GM23338 (cell line): ENCODE measurements at regions not wholly inside any gene's neighbourhood (a gene's known extent, or its start where the extent isn't known, plus 50 kb on each side); places are given as distances from the start of the nearest gene placed in this dataset.

Source experiments
- ATAC-seq: fragments of 200-7000 bp; cut with Tn5 transposase; 3 replicates; pipeline ENCODE4 v1.9.1; 2020
- DNase-seq: peaks from one replicate; pipeline ENCODE4 v3.0.0-alpha.2; 2015; ENCODE audit warnings: low spot score
- H2AFZ ChIP-seq: fragments of 200-600 bp; sonication (generic); 2 replicates; pipeline ENCODE4 v1.8.0; 2016; ENCODE audit warnings: antibody characterized with exemption, mild to moderate bottlenecking, moderate library complexity
- H3F3A ChIP-seq: fragments of 200-600 bp; sonication (generic); replicated peaks from 2 replicates; pipeline ENCODE4 v1.8.0; 2017; ENCODE audit warnings: antibody characterized with exemption, mixed run types, low read depth
- H3K27ac ChIP-seq: fragments of 200-600 bp; sonication (generic); 2 replicates; pipeline ENCODE4 v1.6.1; 2016; ENCODE audit warnings: low read depth
- H3K27me3 ChIP-seq: fragments of 200-600 bp; sonication (generic); 2 replicates; pipeline ENCODE4 v1.8.0; 2016; ENCODE audit warnings: mild to moderate bottlenecking, mixed run types, moderate library complexity; ENCODE audit not compliant: insufficient read depth
- H3K36me3 ChIP-seq: fragments of 200-600 bp; sonication (generic); 2 replicates; pipeline ENCODE4 v1.8.0; 2016; ENCODE audit warnings: mild to moderate bottlenecking; ENCODE audit not compliant: insufficient read depth
- H3K4me1 ChIP-seq: fragments of 200-600 bp; sonication (generic); 2 replicates; pipeline ENCODE4 v1.8.0; 2016; ENCODE audit warnings: mild to moderate bottlenecking, moderate library complexity; ENCODE audit not compliant: insufficient read depth
- H3K4me2 ChIP-seq: fragments of 200-600 bp; sonication (generic); 2 replicates; pipeline ENCODE4 v1.7.1; 2017; ENCODE audit warnings: mixed run types
- H3K4me3 ChIP-seq: fragments of 200-600 bp; sonication (generic); 2 replicates; pipeline ENCODE4 v1.6.1; 2016; ENCODE audit warnings: mixed run types
- H3K79me2 ChIP-seq: fragments of 200-600 bp; sonication (generic); replicated peaks from 2 replicates; pipeline ENCODE4 v1.8.0; 2017; ENCODE audit warnings: mild to moderate bottlenecking; ENCODE audit not compliant: insufficient read depth
- H3K9me2 ChIP-seq: fragments of 200-600 bp; sonication (generic); 2 replicates; pipeline ENCODE4 v1.8.0; 2017; ENCODE audit not compliant: insufficient read depth
- H4K20me1 ChIP-seq: fragments of 200-600 bp; sonication (generic); replicated peaks from 2 replicates; pipeline ENCODE4 v1.8.0; 2017; ENCODE audit warnings: mild to moderate bottlenecking; ENCODE audit not compliant: insufficient read depth
- H3K27ac Mint-ChIP-seq: 2 replicates; pipeline ENCODE4 v1.8.0; 2020; ENCODE audit warnings: inconsistent platforms, mild to moderate bottlenecking, moderate library complexity, mixed read lengths
- H3K27me3 Mint-ChIP-seq: 3 replicates; pipeline ENCODE4 v1.8.0; 2022; ENCODE audit warnings: low read depth, mild to moderate bottlenecking, moderate library complexity, mixed read lengths, inconsistent platforms; ENCODE audit not compliant: insufficient read depth, poor library complexity
- H3K36me3 Mint-ChIP-seq: 3 replicates; pipeline ENCODE4 v1.8.0; 2021; ENCODE audit warnings: low read depth, mild to moderate bottlenecking, inconsistent platforms, moderate library complexity, mixed read lengths
- H3K4me1 Mint-ChIP-seq: 3 replicates; pipeline ENCODE4 v1.8.0; 2020; ENCODE audit warnings: mild to moderate bottlenecking, inconsistent platforms, mixed read lengths
- H3K4me3 Mint-ChIP-seq: 3 replicates; pipeline ENCODE4 v1.8.0; 2021; ENCODE audit warnings: moderate library complexity, mild to moderate bottlenecking, inconsistent platforms, mixed read lengths
- H3K9me3 Mint-ChIP-seq: 3 replicates; pipeline ENCODE4 v1.8.0; 2020; ENCODE audit warnings: moderate library complexity, mild to moderate bottlenecking, inconsistent platforms, mixed read lengths
- EZH2phosphoT487 ChIP-seq: fragments of 200-600 bp; sonication (generic); IDR thresholded peaks from one replicate; pipeline ENCODE4 v1.8.1; 2018; ENCODE audit warnings: antibody characterized with exemption; ENCODE audit not compliant: unreplicated experiment
- NANOG ChIP-seq: IDR thresholded peaks from 2 replicates; pipeline ENCODE4 v1.6.1; 2016; ENCODE audit warnings: antibody characterized with exemption, borderline replicate concordance
- STAT1 ChIP-seq: IDR thresholded peaks from one replicate; pipeline ENCODE4 v1.6.1; 2016; ENCODE audit warnings: antibody characterized with exemption; ENCODE audit not compliant: unreplicated experiment
- ZNF114 ChIP-seq: fragments of 250-450 bp; sonication (Bioruptor Pico); IDR thresholded peaks from 2 replicates; pipeline ENCODE4 v1.5.0; 2020; ENCODE audit warnings: mild to moderate bottlenecking, moderate library complexity
- ZNF331 ChIP-seq: fragments of 250-450 bp; sonication (Bioruptor Pico); IDR thresholded peaks from 2 replicates; pipeline ENCODE4 v1.5.0; 2020; ENCODE audit warnings: low read depth, mild to moderate bottlenecking, moderate library complexity
- TF ChIP-seq, protein P1 (sequence below): IDR thresholded peaks from one replicate; pipeline ENCODE4 v1.6.1; 2018; ENCODE audit warnings: antibody characterized with exemption; ENCODE audit not compliant: unreplicated experiment
- TF ChIP-seq, protein P2 (sequence below): IDR thresholded peaks from 2 replicates; pipeline ENCODE4 v1.6.1; 2016; ENCODE audit warnings: antibody characterized with exemption
- TF ChIP-seq, protein P3 (sequence below), 2 experiments: fragments of 200-600 bp in 1 of 2; sonication (generic) in 1 of 2; conservative IDR thresholded peaks; 2 replicates each; pipeline versions ENCODE4 v1.5.1 to v1.6.1; 2016 to 2017; ENCODE audit warnings: antibody characterized with exemption in 2 of 2, low read depth in 2 of 2, mild to moderate bottlenecking in 2 of 2, moderate library complexity in 1 of 2
- TF ChIP-seq, protein P4 (sequence below): fragments of 250-450 bp; sonication (Bioruptor Pico); IDR thresholded peaks from 2 replicates; pipeline ENCODE4 v1.5.0; 2020; ENCODE audit warnings: mild to moderate bottlenecking, moderate library complexity

DNA sequence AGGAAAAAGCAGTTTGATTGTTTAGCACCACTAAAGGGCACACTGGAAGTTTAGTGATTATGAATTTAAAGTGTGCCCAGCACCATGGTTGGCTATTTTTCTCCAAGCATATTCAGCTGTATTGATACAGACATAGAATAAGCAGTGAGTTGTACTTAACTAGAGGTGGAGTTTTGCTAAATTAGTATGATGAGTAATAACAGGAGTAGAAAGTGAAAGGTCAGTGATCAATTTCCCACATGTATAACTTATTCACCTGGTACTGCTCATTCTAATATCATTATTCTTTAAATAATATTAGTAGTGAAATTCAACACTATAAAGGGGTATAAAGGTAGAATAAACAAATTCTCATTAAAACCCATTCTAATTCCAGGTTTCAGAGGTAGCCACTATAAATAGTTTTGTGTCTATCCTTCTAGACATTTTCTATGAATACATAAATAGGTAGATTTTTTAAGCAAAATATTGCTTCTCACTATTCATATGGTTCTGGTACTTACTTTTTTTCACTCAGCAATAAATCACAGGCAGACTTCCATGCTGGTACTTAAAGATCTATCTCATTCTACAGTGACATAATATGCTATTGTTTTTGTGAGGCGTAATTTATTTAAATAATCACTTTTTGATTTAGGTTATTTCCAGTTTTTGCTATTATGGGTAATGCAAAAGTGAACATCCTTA lies 732.9 kb downstream of the VGLL3 start (continued):
- TF ChIP-seq, protein P1, sequence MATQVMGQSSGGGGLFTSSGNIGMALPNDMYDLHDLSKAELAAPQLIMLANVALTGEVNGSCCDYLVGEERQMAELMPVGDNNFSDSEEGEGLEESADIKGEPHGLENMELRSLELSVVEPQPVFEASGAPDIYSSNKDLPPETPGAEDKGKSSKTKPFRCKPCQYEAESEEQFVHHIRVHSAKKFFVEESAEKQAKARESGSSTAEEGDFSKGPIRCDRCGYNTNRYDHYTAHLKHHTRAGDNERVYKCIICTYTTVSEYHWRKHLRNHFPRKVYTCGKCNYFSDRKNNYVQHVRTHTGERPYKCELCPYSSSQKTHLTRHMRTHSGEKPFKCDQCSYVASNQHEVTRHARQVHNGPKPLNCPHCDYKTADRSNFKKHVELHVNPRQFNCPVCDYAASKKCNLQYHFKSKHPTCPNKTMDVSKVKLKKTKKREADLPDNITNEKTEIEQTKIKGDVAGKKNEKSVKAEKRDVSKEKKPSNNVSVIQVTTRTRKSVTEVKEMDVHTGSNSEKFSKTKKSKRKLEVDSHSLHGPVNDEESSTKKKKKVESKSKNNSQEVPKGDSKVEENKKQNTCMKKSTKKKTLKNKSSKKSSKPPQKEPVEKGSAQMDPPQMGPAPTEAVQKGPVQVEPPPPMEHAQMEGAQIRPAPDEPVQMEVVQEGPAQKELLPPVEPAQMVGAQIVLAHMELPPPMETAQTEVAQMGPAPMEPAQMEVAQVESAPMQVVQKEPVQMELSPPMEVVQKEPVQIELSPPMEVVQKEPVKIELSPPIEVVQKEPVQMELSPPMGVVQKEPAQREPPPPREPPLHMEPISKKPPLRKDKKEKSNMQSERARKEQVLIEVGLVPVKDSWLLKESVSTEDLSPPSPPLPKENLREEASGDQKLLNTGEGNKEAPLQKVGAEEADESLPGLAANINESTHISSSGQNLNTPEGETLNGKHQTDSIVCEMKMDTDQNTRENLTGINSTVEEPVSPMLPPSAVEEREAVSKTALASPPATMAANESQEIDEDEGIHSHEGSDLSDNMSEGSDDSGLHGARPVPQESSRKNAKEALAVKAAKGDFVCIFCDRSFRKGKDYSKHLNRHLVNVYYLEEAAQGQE = no peak
- TF ChIP-seq EZH2phosphoT487 (no peak), STAT1 (no peak), ZNF114 (no peak), NANOG (no peak), ZNF331 (CRISPR knock-in tag) (no peak)
- TF ChIP-seq, protein P2, sequence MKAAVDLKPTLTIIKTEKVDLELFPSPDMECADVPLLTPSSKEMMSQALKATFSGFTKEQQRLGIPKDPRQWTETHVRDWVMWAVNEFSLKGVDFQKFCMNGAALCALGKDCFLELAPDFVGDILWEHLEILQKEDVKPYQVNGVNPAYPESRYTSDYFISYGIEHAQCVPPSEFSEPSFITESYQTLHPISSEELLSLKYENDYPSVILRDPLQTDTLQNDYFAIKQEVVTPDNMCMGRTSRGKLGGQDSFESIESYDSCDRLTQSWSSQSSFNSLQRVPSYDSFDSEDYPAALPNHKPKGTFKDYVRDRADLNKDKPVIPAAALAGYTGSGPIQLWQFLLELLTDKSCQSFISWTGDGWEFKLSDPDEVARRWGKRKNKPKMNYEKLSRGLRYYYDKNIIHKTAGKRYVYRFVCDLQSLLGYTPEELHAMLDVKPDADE = no peak
- TF ChIP-seq, protein P3, sequence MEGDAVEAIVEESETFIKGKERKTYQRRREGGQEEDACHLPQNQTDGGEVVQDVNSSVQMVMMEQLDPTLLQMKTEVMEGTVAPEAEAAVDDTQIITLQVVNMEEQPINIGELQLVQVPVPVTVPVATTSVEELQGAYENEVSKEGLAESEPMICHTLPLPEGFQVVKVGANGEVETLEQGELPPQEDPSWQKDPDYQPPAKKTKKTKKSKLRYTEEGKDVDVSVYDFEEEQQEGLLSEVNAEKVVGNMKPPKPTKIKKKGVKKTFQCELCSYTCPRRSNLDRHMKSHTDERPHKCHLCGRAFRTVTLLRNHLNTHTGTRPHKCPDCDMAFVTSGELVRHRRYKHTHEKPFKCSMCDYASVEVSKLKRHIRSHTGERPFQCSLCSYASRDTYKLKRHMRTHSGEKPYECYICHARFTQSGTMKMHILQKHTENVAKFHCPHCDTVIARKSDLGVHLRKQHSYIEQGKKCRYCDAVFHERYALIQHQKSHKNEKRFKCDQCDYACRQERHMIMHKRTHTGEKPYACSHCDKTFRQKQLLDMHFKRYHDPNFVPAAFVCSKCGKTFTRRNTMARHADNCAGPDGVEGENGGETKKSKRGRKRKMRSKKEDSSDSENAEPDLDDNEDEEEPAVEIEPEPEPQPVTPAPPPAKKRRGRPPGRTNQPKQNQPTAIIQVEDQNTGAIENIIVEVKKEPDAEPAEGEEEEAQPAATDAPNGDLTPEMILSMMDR (conservative IDR thresholded peaks at IDR 0.05; ENCODE audit: low read depth in 2 of 2) = no peak

DNA sequence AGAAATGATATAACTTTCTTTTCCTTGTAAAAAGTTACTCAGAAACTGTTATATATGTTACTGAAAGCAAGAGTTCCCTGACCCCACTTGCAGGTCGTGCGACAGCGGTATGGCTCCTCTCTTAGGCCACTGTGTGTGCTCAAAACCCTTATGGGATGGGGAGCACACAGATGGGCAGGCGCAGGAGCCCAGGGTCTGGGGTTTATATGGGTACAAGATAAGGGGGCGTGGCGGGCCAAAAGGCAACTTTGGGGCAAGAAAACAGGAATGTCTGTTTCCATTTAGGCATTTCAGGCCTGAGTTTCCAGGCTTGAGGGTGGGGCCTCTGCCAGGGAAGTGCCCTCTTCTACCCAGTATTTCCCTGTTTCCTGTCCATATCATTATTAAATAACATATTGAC lies 736.5 kb downstream of the VGLL3 start:
- Histone ChIP-seq H3F3A (no peaks in the 10 kb centered on the region), H3K9me2 (peaks cover 5% of the 10 kb centered on the region; the same call in 1 of the 2 replicates), H3K36me3 (no peaks in the 10 kb centered on the region), H2AFZ (no peak overlapping the region), H3K27me3 (no peaks in the 10 kb centered on the region), H3K4me3 (no peak overlapping the region), H3K4me1 (no peaks in the 10 kb centered on the region), H3K79me2 (no peaks in the 10 kb centered on the region), H3K27ac (no peak overlapping the region), H4K20me1 (no peaks in the 10 kb centered on the region), H3K4me2 (no peak overlapping the region)
- Mint-ChIP-seq H3K9me3 (no peaks in the 10 kb centered on the region), H3K27me3 (no peaks in the 10 kb centered on the region), H3K36me3 (0 out of 3 replicates have a peak, but pooled peaks cover 2% of the 10 kb centered on the region), H3K4me3 (no peak overlapping the region), H3K27ac (no peak overlapping the region), H3K4me1 (peaks cover 5% of the 10 kb centered on the region; the same call in 2 of the 3 replicates)
- no peak for DNase-seq
- ATAC-seq = no peak
- TF ChIP-seq, protein P4, sequence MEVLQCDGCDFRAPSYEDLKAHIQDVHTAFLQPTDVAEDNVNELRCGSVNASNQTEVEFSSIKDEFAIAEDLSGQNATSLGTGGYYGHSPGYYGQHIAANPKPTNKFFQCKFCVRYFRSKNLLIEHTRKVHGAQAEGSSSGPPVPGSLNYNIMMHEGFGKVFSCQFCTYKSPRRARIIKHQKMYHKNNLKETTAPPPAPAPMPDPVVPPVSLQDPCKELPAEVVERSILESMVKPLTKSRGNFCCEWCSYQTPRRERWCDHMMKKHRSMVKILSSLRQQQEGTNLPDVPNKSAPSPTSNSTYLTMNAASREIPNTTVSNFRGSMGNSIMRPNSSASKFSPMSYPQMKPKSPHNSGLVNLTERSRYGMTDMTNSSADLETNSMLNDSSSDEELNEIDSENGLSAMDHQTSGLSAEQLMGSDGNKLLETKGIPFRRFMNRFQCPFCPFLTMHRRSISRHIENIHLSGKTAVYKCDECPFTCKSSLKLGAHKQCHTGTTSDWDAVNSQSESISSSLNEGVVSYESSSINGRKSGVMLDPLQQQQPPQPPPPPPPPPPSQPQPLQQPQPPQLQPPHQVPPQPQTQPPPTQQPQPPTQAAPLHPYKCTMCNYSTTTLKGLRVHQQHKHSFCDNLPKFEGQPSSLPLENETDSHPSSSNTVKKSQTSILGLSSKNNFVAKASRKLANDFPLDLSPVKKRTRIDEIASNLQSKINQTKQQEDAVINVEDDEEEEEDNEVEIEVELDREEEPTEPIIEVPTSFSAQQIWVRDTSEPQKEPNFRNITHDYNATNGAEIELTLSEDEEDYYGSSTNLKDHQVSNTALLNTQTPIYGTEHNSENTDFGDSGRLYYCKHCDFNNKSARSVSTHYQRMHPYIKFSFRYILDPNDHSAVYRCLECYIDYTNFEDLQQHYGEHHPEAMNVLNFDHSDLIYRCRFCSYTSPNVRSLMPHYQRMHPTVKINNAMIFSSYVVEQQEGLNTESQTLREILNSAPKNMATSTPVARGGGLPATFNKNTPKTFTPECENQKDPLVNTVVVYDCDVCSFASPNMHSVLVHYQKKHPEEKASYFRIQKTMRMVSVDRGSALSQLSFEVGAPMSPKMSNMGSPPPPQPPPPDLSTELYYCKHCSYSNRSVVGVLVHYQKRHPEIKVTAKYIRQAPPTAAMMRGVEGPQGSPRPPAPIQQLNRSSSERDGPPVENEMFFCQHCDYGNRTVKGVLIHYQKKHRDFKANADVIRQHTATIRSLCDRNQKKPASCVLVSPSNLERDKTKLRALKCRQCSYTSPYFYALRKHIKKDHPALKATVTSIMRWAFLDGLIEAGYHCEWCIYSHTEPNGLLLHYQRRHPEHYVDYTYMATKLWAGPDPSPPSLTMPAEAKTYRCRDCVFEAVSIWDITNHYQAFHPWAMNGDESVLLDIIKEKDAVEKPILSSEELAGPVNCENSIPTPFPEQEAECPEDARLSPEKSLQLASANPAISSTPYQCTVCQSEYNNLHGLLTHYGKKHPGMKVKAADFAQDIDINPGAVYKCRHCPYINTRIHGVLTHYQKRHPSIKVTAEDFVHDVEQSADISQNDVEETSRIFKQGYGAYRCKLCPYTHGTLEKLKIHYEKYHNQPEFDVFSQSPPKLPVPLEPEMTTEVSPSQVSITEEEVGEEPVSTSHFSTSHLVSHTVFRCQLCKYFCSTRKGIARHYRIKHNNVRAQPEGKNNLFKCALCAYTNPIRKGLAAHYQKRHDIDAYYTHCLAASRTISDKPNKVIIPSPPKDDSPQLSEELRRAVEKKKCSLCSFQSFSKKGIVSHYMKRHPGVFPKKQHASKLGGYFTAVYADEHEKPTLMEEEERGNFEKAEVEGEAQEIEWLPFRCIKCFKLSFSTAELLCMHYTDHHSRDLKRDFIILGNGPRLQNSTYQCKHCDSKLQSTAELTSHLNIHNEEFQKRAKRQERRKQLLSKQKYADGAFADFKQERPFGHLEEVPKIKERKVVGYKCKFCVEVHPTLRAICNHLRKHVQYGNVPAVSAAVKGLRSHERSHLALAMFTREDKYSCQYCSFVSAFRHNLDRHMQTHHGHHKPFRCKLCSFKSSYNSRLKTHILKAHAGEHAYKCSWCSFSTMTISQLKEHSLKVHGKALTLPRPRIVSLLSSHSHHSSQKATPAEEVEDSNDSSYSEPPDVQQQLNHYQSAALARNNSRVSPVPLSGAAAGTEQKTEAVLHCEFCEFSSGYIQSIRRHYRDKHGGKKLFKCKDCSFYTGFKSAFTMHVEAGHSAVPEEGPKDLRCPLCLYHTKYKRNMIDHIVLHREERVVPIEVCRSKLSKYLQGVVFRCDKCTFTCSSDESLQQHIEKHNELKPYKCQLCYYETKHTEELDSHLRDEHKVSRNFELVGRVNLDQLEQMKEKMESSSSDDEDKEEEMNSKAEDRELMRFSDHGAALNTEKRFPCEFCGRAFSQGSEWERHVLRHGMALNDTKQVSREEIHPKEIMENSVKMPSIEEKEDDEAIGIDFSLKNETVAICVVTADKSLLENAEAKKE (CRISPR knock-in tag) = no peak
